ENCODE measurements at regions not wholly inside any gene's neighbourhood (a gene's known extent, or its start where the extent isn't known, plus 50 kb on each side); places are given as distances from the start of the nearest gene placed in this dataset.
"Not testable (repeated sequence)": the region's sequence is repeated elsewhere in the genome, so short reads cannot be mapped to it uniquely, and the experiment has no call there.

- Histone ChIP-seq H2AFZ (no peak overlapping the region), H3K79me2 (no peaks in the 10 kb centered on the region), H3K27ac (no peak overlapping the region), H3K4me2 (ENCODE audit: low read length) (no peak overlapping the region), H3K9me3 (ENCODE audit: control insufficient read depth, low read length) (no peaks in the 10 kb centered on the region), H3K27me3 (ENCODE audit: control insufficient read depth, insufficient read depth, low read length) (no peaks in the 10 kb centered on the region), H3K4me3 (ENCODE audit: low read depth, low read length) (no peak overlapping the region), H3K36me3 (ENCODE audit: control insufficient read depth, insufficient read depth, low read length) (no peaks in the 10 kb centered on the region), H3K9ac (no peak overlapping the region), H3K4me1 (no peaks in the 10 kb centered on the region)
- no peak for TF ChIP-seq CTCF (IDR thresholded peaks at IDR 0.05)
Observed at GRCh38 chr18:8910186-8910822, 192.2 kb upstream of the NDUFV2 start.

- Histone ChIP-seq H3K9me3 (ENCODE audit: control insufficient read depth, low read length) (no peaks in the 10 kb centered on the region), H3K4me1 (no peaks in the 10 kb centered on the region), H3K79me2 (no peaks in the 10 kb centered on the region), H2AFZ (no peak overlapping the region), H3K36me3 (ENCODE audit: control insufficient read depth, insufficient read depth, low read length) (no peaks in the 10 kb centered on the region), H3K9ac (no peak overlapping the region), H3K27ac (no peak overlapping the region), H3K27me3 (ENCODE audit: control insufficient read depth, insufficient read depth, low read length) (no peaks in the 10 kb centered on the region), H3K4me3 (ENCODE audit: low read depth, low read length) (no peak overlapping the region), H3K4me2 (ENCODE audit: low read length) (no peak overlapping the region)
- TF ChIP-seq CTCF (IDR thresholded peaks at IDR 0.05): no peak
Observed at GRCh38 chr18:8910843-8911242, 191.7 kb upstream of the NDUFV2 start.

DNA sequence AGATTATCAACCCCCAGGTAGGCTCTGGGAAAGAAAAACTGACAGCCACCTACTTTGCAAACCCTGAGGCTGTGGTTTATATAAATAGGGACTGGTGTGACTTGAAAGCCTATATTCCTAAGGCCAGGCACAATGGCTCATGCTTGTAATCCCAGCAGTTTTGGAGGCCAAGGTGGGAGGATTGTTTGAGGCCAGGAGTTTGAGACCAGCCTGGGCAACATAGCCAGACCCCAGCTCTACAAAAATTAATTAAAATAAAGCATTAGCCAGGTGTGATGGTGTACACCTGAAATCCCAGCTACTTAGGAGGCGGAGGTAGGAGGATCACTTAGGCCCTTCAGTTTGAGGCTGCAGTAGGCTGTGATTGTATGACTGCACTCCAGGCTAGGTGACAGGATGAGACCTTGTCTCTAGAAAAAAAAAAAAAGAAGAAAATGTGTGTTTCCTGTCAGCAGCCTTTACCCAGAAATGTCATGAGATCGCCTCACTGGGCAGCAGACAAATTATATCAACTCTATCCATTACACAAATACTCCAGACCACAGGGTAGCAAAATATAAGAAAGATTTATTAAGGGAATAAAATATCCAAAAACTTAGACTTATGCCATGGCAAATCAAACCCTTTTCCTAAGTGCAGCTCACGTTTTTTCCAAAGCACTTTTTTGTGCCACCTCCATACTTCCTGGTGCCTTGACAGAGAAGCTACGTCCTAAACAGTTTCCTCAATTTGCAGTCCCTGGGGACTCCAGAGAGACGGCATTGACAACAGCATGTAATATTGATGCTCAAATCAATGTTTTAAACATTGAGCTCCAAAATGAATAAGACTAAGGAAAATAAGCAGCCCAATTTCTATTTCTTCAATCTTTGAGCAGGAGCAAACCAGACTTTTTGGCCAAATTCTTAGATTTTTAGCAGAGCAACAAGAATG, 190.8 kb upstream of the NDUFV2 start:
- Histone ChIP-seq H3K27ac (no peak overlapping the region), H3K27me3 (ENCODE audit: control insufficient read depth, insufficient read depth, low read length) (no peaks in the 10 kb centered on the region), H3K36me3 (ENCODE audit: control insufficient read depth, insufficient read depth, low read length) (no peaks in the 10 kb centered on the region), H2AFZ (no peak overlapping the region), H3K79me2 (no peaks in the 10 kb centered on the region), H3K4me3 (ENCODE audit: low read depth, low read length) (no peak overlapping the region), H3K4me2 (ENCODE audit: low read length) (no peak overlapping the region), H3K9me3 (ENCODE audit: control insufficient read depth, low read length) (no peaks in the 10 kb centered on the region), H3K4me1 (no peaks in the 10 kb centered on the region), H3K9ac (no peak overlapping the region)
- no peak for TF ChIP-seq CTCF (IDR thresholded peaks at IDR 0.05)

GRCh38 chr18:8912348-8913326, 189.9 kb upstream of the NDUFV2 start:
- Histone ChIP-seq H3K27me3 (ENCODE audit: control insufficient read depth, insufficient read depth, low read length) (no peaks in the 10 kb centered on the region), H3K9ac (no peak overlapping the region), H3K4me3 (ENCODE audit: low read depth, low read length) (no peak overlapping the region), H3K27ac (no peak overlapping the region), H3K4me2 (ENCODE audit: low read length) (no peak overlapping the region), H3K4me1 (no peaks in the 10 kb centered on the region), H2AFZ (no peak overlapping the region), H3K79me2 (no peaks in the 10 kb centered on the region), H3K36me3 (ENCODE audit: control insufficient read depth, insufficient read depth, low read length) (no peaks in the 10 kb centered on the region), H3K9me3 (ENCODE audit: control insufficient read depth, low read length) (no peaks in the 10 kb centered on the region)
- TF ChIP-seq CTCF (IDR thresholded peaks at IDR 0.05): no peak

GRCh38 chr18:8913606-8914403, 188.7 kb upstream of the NDUFV2 start:
- not testable (repeated sequence) for H3K9ac ChIP-seq

DNA sequence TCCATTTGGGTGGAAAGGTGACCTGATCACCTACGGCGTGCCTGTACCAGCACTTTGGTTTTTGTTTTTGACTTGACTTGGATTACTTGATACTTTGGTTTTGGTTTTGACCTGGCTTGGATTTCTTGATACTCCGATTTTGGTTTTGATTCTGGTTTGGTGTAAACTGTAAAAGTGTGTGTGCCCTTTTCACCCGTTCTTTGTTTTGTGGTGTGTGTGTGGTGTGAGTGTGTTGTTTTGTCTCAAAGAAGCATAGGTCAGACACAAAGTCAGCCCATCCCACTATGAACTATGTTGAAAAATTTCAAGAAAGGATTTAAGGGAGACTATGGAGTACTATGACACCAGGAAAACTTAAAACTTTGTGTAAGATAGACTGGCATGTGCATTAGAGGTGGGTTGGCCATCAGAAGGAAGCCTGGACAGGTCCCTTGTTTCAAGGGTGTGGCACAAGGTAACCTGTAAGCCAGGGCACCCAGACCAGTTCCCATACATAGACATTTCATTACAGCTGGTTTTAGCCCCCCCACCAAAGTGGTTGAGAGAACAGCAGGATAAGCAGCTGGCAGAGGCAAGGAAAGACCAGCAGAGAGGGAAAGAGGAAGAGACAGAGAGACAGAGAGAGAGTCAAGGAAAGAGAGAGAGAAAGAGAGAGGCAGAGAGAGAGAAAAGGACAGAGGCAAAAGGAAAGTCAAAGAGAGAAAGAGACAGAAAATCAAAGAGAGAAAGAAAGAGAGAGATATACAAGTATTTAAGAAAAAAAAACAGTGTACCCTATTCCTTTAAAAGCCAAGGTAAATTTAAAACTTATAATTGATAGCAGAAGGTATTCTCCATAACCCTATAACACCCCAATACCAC, 187.9 kb upstream of the NDUFV2 start:
- H2AFZ ChIP-seq; H3K4me3 ChIP-seq (ENCODE audit: low read depth, low read length): not testable (repeated sequence)

More at GRCh38 chr18:8913606-8914403, 188.7 kb upstream of the NDUFV2 start:
- H3K27ac ChIP-seq; H2AFZ ChIP-seq; H3K4me1 ChIP-seq; H3K4me3 ChIP-seq (ENCODE audit: low read depth, low read length); H3K27me3 ChIP-seq (ENCODE audit: control insufficient read depth, insufficient read depth, low read length); H3K9me3 ChIP-seq (ENCODE audit: control insufficient read depth, low read length); H3K79me2 ChIP-seq; H3K36me3 ChIP-seq (ENCODE audit: control insufficient read depth, insufficient read depth, low read length); H3K4me2 ChIP-seq (ENCODE audit: low read length): not testable (repeated sequence)

More for the DNA sequence above, 187.9 kb upstream of the NDUFV2 start:
- H3K9ac ChIP-seq; H3K4me2 ChIP-seq (ENCODE audit: low read length); H3K9me3 ChIP-seq (ENCODE audit: control insufficient read depth, low read length); H3K36me3 ChIP-seq (ENCODE audit: control insufficient read depth, insufficient read depth, low read length); H3K27me3 ChIP-seq (ENCODE audit: control insufficient read depth, insufficient read depth, low read length); H3K4me1 ChIP-seq; H3K27ac ChIP-seq; H3K79me2 ChIP-seq: not testable (repeated sequence)

Data from parathyroid adenoma (tissue), 2 donors.